GM12878 (cell line): ENCODE measurements at regions not wholly inside any gene's neighbourhood (a gene's known extent, or its start where the extent isn't known, plus 50 kb on each side); places are given as distances from the start of the nearest gene placed in this dataset.

Source experiments
- BCLAF1 ChIP-seq: fragments of 450-650 bp; IDR thresholded peaks from 2 replicates; pipeline ENCODE4 v1.6.1; 2017; ENCODE audit warnings: antibody characterized with exemption, mild to moderate bottlenecking, moderate library complexity
- TF ChIP-seq, protein P1 (sequence below), 3 experiments: IDR thresholded peaks in 2 of 3; conservative IDR thresholded peaks in 1 of 3; 2 replicates each; pipeline ENCODE4 v1.5.1; 2011; ENCODE audit warnings: low read depth in 3 of 3, low read length in 3 of 3, mild to moderate bottlenecking in 3 of 3, control low read depth in 2 of 3, moderate library complexity in 2 of 3, inconsistent platforms in 1 of 3, mixed read lengths in 1 of 3; ENCODE audit not compliant: control insufficient read depth in 2 of 3, insufficient read depth in 1 of 3; ENCODE audit errors: extremely low read depth in 1 of 3

GRCh38 chr9:11319538-11319937 is 706.7 kb upstream of the PTPRD start:
- TF ChIP-seq, protein P1, sequence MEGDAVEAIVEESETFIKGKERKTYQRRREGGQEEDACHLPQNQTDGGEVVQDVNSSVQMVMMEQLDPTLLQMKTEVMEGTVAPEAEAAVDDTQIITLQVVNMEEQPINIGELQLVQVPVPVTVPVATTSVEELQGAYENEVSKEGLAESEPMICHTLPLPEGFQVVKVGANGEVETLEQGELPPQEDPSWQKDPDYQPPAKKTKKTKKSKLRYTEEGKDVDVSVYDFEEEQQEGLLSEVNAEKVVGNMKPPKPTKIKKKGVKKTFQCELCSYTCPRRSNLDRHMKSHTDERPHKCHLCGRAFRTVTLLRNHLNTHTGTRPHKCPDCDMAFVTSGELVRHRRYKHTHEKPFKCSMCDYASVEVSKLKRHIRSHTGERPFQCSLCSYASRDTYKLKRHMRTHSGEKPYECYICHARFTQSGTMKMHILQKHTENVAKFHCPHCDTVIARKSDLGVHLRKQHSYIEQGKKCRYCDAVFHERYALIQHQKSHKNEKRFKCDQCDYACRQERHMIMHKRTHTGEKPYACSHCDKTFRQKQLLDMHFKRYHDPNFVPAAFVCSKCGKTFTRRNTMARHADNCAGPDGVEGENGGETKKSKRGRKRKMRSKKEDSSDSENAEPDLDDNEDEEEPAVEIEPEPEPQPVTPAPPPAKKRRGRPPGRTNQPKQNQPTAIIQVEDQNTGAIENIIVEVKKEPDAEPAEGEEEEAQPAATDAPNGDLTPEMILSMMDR (IDR thresholded peaks at IDR 0.05 in 2 of 3, conservative IDR thresholded peaks at IDR 0.05 in 1 of 3; ENCODE audit: control insufficient read depth in 2 of 3, extremely low read depth in 1 of 3, insufficient read depth in 1 of 3, low read depth in 3 of 3, low read length in 3 of 3), result peak; percentile 25 to 53 (median 34); a peak in 4 of 6 replicates
- no peak for TF ChIP-seq BCLAF1
